OCI-LY3 (cell line): ENCODE measurements at regions not wholly inside any gene's neighbourhood (a gene's known extent, or its start where the extent isn't known, plus 50 kb on each side); places are given as distances from the start of the nearest gene placed in this dataset.

Source experiments
- EZH2phosphoT487 ChIP-seq: fragments of 200-600 bp; shearing (Covaris generic); IDR thresholded peaks from 2 replicates; pipeline ENCODE4 v1.6.1; 2018; ENCODE audit warnings: antibody characterized with exemption, mixed run types, low read depth
- TF ChIP-seq, protein P1 (sequence below): fragments of 200-600, 300-600 bp; sonication (generic); IDR thresholded peaks from 2 replicates; pipeline ENCODE4 v1.5.1; 2014; ENCODE audit warnings: antibody characterized with exemption, low read length, low read depth

DNA sequence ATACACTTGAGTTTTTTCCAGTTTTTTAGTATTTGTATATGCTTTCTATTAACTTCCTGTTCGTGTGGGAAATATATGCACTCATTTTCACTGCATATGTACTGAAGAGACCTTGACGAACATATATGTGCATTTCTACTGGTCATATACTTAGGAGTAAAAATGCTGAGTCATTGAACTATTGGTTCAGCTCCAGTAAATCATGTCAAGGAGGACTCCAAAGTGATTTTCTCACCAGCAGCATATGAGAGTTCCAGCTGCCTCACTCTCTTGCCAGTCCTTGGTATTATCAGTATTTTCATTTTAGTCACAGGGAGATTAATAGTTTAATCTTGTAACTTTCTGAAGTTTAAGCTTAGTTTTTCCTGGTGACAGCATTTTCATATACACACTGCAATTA lies 2750.2 kb downstream of the ARAP2 start:
- TF ChIP-seq, protein P1, sequence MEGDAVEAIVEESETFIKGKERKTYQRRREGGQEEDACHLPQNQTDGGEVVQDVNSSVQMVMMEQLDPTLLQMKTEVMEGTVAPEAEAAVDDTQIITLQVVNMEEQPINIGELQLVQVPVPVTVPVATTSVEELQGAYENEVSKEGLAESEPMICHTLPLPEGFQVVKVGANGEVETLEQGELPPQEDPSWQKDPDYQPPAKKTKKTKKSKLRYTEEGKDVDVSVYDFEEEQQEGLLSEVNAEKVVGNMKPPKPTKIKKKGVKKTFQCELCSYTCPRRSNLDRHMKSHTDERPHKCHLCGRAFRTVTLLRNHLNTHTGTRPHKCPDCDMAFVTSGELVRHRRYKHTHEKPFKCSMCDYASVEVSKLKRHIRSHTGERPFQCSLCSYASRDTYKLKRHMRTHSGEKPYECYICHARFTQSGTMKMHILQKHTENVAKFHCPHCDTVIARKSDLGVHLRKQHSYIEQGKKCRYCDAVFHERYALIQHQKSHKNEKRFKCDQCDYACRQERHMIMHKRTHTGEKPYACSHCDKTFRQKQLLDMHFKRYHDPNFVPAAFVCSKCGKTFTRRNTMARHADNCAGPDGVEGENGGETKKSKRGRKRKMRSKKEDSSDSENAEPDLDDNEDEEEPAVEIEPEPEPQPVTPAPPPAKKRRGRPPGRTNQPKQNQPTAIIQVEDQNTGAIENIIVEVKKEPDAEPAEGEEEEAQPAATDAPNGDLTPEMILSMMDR, result no peak
- TF ChIP-seq EZH2phosphoT487, result no peak
